GM21737 (cell line): ENCODE measurements at regions not wholly inside any gene's neighbourhood (a gene's known extent, or its start where the extent isn't known, plus 50 kb on each side); places are given as distances from the start of the nearest gene placed in this dataset.

ENCODE experiments used
- ATAC-seq: cut with Tn5 transposase; IDR thresholded peaks from one replicate; pipeline ENCODE4 v1.9.1; 2021; ENCODE audit warnings: mild to moderate bottlenecking, moderate library complexity; ENCODE audit not compliant: unreplicated experiment

- ATAC-seq: no peak
Observed at GRCh38 chr18:73653827-73654226, 493.8 kb downstream of the FBXO15 start.

GRCh38 chr18:73653251-73653650 lies 494.4 kb downstream of the FBXO15 start:
- no peak for ATAC-seq

- no peak for ATAC-seq
Observed at GRCh38 chr18:73647391-73647790, 500.2 kb downstream of the FBXO15 start.

DNA sequence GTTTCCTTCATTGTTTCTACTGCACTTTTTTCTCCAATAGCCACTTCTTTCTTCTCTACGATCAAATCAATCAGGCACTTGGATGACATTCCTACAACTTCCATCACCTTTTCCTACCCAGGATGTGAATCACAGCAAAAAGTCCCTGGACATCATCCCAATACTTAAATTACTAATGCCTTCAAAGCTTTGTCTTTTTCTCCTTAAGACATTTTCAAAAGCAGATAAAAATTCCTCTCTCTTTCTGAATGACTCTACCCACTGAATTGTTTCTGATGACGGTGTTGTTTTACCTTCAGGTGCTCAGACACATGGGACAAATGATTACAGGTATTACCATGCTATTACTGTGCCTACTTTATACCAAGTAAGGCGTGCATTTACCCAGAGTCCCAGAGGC lies 500.9 kb downstream of the FBXO15 start:
- ATAC-seq: no peak

- no peak for ATAC-seq
Observed at GRCh38 chr18:73646196-73646595, 501.4 kb downstream of the FBXO15 start.

GRCh38 chr18:73645160-73645715 lies 502.4 kb downstream of the FBXO15 start:
- ATAC-seq: no peak

DNA sequence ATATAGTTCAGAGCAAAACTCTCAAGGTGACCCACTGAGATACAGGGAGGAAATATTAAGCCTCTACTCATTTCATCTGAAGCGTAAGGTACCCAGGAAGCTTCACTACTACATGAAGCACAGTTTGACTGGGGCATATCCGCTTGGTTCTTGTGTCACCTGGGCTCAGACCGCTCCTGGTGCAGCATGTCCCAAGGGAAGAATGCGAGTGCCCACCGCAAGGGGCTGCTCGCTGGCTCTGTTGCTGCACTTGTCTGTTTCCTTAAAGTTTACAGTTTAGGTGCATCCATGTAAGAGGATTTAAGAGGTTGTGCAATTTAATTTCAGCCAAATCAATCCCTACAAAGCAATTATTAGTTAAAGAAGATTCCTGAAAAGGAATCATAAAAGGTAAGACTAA lies 507.8 kb downstream of the FBXO15 start:
- no peak for ATAC-seq

DNA sequence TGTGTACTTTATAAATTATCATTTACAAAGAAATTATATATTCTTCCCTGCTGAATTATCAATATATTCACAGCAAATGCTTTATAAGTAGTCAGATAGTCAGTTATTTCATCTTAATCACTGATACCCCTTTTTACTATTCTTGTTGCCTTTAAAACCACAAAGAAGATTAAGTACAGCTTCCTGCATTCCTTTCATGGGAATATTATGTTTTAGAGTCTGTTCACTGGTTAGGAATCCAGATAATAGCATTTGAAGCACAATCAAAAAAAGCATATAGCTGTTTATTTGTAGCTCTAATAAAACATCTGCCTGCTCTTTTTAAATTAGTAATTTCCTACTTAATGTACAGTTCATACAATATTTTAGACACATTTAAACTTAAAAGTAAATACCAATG lies 508.9 kb downstream of the FBXO15 start:
- ATAC-seq: no peak

DNA sequence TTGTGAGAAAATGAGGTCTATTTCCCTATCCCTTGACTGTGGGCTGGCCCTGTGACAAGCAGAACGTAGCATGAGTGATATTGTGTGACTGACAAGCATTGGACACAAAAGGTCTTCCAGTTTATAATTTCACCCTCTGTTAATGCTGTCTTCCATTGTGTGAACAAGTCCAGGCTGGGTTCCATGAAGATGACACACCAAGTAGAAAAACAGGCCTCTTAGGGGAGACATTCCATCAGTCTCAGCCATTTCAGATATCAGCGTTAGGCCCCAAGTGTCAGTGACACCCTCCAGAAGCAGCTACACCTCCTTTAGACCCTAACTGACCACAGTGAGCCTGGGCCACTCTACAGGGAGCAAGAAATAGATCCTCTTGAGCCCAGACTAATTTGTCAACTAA lies 511.3 kb downstream of the FBXO15 start:
- no peak for ATAC-seq

- ATAC-seq: no peak
Observed at GRCh38 chr18:73626859-73627258, 520.8 kb downstream of the FBXO15 start.

GRCh38 chr18:73626221-73626620 lies 521.4 kb downstream of the FBXO15 start:
- no peak for ATAC-seq

GRCh38 chr18:73621091-73621490 lies 526.5 kb downstream of the FBXO15 start:
- no peak for ATAC-seq

DNA sequence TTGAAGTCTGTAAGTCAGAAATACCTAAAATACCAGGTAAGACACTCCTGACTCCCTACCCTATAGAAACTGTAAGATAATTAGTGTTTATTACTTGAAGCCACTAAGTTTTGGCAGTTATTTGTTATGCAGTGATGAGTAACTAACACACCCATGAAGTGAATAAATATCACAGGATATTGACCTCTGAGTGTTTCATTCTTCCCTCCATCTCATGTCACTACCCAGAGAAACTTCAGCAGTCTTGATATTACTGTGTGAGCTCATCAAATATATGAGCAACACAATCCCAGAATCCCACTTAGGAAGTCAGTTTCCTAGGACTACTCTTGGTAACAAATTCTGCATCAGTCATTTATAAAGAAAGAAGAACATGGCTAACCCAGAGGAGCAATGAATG lies 529.7 kb downstream of the FBXO15 start:
- no peak for ATAC-seq

- no peak for ATAC-seq
Observed at GRCh38 chr18:73615506-73615905, 532.1 kb downstream of the FBXO15 start.

- ATAC-seq: no peak
Observed at GRCh38 chr18:73614812-73615211, 532.8 kb downstream of the FBXO15 start.

DNA sequence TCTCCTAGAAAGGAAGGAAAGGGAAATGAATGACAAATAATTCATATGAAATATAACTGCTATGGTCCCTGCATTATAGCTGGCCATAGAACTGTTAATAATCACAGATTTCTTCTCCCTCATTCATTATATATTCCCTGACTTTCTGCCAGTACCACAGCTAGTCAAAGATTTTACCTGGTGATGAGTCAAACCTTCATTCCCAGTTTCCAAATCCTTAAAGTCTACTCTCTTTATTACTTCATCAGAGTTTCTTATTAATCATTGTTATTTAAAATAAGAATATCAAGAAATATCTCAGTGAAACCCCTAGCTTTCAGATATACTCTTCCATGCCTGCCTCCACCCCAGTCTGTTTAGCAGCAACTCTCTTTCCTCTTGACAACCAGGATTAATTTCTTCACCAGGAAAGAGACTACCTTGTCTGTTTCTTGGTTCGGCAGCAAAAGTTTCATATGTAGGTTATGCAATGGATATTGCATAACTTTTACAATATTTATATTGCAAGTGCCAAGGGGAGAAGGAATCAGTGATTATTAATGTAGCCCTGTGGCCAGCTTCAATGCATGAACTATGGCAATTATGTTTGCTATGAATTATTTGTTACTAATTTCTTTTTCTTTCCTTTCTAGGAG lies 533.8 kb downstream of the FBXO15 start:
- no peak for ATAC-seq

DNA sequence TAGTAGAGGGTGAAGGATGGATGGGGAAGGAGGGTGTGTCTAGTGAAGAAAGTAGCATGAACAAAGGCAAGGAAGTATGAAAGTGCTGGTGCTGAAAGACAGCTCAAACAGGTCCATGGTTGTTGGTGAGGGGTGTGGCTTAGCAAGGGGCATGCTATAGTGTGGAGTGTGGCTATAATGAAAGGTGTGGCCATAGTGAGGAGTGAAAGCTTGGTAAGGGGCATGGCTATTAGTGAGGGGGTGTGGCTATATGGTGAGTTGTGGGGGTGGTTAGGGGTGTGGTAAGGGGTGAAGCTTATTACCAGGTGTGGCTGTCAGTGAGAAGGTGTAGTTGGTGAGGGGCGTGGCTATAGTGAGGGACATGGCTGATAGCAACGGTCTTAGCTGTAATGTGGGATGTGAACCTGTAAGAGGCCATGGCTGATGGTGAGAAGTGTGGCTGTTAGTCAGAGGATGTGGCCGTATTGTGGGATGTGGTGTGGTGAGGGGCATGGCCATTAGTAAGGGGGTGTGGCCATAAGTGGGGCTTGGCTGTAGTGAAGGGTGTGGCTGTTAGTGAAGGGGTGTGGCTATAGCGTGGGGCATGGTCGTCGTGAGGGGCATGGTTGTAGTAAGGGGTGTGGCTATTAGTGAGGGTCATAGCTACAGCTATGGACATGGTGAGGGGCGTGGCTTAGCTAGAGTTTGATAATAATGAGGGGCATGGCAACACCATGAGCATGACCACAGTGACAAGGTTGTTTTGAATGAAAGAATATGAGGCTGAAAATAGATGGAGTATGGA lies 549.6 kb downstream of the FBXO15 start:
- no peak for ATAC-seq

DNA sequence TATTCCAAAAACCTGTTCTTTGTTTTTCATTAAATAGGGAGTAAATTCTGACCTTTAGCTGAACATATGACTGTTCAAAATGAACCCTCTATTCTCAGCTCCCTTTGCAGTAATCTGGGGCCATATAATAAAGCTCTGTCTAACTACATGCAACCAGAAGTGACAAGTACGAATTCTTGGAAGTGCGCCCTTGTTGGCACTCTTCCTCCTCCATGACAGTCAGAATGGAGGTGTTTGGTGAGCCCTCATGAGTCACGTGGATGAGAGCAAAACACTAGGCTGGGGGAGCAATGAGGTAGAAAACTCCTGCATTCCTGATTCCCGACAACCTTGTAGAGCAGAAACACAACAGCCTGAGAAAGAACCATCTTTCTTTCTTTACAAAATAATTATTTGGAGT lies 552.9 kb downstream of the FBXO15 start:
- no peak for ATAC-seq

DNA sequence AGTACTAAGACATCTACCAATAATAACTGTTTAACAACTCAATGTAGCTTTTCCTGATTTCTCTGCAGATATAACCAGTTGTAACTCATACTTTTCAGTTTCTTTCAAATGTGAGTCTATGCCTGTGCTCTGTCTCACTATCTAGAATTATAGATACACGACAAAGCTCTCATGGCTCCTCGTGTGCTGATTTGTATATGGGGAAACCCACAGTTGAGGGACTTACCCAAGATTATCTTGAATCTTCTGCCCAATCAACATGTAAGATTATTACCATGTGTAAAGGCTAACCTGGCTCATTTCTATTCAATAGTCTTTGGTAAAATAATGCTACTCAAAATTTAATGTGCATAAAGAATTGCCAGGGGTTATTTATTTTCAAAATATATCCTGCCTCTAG lies 554.4 kb downstream of the FBXO15 start:
- no peak for ATAC-seq

DNA sequence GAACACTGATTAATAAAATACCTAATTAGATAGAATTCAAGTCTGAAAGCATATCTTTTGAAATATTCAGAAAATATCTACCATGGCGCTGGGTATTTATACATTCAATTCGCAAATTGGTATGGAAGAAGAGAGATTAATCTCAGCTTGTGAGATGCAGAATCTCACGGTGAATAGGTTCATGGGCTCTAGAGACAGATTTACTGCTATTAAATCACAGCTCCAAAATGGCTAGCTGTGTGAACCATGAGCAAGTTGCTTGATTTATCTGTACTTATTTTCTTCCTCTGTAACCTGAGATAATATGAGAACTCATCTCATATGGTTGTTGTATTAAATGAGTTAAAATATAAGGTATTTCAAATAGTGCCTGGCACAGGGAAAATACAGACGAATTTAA lies 556.7 kb downstream of the FBXO15 start:
- no peak for ATAC-seq

- no peak for ATAC-seq
Observed at GRCh38 chr18:73579698-73580097, 567.9 kb downstream of the FBXO15 start.

DNA sequence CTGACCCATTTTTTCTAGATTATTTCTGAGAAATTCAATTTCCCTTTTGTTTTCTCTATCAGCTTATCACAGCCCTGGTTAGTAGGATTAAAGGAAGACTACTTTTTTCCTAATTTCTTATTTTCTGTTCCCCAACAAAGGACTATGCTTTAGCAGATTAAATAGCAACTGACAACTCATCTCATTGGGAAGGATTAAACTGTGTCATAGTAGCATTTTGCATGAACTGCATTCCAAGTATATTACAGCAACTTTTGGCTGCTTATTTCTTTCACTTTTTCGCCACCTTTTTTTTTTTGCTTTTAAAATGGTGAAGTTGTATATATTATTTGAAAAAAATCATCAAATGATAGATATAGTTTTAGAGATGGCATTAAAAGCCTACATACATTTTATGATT lies 570.3 kb downstream of the FBXO15 start:
- ATAC-seq: no peak
